ENCODE measurements at regions not wholly inside any gene's neighbourhood (a gene's known extent, or its start where the extent isn't known, plus 50 kb on each side); places are given as distances from the start of the nearest gene placed in this dataset.

DNA sequence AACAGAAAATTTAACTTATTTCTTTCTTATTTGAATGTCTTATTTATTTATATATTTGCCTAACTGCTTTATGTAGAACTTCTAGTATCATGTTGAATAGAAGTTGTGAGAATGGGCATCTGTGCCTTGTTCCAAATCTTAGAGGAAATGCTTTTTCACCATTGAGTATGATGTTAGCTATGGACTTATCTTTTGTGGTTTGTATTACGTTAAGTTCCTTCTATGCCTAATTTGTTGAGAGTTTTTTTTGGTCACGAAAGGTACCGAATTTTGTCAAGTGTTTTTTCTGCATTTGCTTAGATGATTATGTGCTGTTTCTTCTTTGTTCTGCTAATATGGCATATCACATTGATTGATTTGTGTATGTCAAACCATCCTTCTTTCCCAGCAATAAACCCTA, 161.0 kb upstream of the TRIM24 start:
- Histone ChIP-seq H3K4me1 (no peaks in the 10 kb centered on the region), H3K9me3 (no peaks in the 10 kb centered on the region), H3K4me3 (no peak overlapping the region), H3K27ac (no peak overlapping the region), H3K36me3 (ENCODE audit: insufficient read depth in 1 of 2, low read depth in 1 of 2) (no peaks in the 10 kb centered on the region), H3K27me3 (ENCODE audit: insufficient read depth in 3 of 3, low read length in 2 of 3) (no peaks in the 10 kb centered on the region)
- intact Hi-C loops (cut with DNase I) = no loop called here
- DNase-seq (no peak), ATAC-seq (no peak)
- WGBS, 3 donors = 72 to 92% (median 75%) methylated on average over 3 of the region's 3 CpGs
- TF ChIP-seq, protein P1, sequence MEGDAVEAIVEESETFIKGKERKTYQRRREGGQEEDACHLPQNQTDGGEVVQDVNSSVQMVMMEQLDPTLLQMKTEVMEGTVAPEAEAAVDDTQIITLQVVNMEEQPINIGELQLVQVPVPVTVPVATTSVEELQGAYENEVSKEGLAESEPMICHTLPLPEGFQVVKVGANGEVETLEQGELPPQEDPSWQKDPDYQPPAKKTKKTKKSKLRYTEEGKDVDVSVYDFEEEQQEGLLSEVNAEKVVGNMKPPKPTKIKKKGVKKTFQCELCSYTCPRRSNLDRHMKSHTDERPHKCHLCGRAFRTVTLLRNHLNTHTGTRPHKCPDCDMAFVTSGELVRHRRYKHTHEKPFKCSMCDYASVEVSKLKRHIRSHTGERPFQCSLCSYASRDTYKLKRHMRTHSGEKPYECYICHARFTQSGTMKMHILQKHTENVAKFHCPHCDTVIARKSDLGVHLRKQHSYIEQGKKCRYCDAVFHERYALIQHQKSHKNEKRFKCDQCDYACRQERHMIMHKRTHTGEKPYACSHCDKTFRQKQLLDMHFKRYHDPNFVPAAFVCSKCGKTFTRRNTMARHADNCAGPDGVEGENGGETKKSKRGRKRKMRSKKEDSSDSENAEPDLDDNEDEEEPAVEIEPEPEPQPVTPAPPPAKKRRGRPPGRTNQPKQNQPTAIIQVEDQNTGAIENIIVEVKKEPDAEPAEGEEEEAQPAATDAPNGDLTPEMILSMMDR (IDR thresholded peaks at IDR 0.05) = no peak

DNA sequence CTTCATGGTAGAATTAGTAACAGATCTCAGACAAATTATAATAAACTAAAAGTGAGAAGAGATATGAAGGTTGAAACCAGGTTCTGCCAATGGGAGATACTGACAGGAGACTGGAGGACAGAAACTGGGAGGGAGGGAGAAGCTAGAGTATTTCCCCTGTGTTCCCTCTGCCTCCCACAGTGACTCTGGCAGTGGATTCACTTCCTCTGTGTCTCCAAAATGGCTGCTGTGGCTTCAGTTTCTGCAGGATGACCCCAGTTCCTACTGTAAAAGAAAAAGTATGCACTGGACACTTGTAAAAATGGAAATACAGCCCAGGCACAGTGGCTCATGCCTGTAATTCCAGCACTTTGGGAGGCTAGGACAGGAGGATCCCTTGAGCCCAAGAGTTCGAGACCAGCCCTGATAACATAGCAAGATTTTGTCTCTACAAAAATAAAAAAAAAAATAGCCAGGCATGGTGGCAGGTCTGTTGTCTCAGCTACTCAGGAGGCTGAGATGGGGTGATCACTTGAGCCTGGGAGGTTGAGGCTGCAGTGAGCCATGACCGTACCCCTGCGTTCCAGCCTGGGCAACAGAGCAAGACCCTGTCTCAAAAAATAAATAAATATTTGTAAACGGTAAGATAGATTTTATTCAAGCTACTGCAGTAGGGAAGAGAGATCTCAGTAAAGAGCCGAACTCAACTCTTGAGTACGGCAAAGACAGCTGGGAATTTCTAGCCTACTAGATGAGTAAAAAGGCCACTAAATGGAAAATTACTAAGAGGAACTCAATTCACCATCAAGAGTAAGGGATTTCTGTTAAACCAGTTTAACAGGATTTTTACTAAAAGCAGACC, 156.6 kb upstream of the TRIM24 start:
- intact Hi-C loops (cut with DNase I) = no loop called here

DNA sequence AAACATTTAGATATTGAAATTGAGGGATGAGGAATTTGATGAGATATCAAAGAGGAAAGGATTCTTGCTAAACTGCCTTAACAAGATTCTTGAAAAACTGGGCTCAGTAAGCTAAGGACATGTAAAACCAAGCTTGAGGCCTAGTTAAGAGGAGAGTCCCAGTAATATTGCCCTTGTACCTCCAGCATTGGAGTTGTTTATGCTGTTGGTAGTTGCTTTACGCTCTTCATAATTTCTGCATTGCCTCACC, 156.1 kb upstream of the TRIM24 start:
- no peak for DNase-seq

More for the DNA sequence above, 156.6 kb upstream of the TRIM24 start:
- Histone ChIP-seq H3K4me3 (no peak overlapping the region), H3K4me1 (no peaks in the 10 kb centered on the region), H3K27ac (no peak overlapping the region), H3K27me3 (ENCODE audit: insufficient read depth in 3 of 3, low read length in 2 of 3) (no peaks in the 10 kb centered on the region), H3K36me3 (ENCODE audit: insufficient read depth in 1 of 2, low read depth in 1 of 2) (no peaks in the 10 kb centered on the region), H3K9me3 (no peaks in the 10 kb centered on the region)
- WGBS, 3 donors = 94 to 96% (median 95%) methylated on average over 6 of the region's 6 CpGs
- TF ChIP-seq, protein P1 (IDR thresholded peaks at IDR 0.05) = no peak
- ATAC-seq (no peak), DNase-seq (no peak)

DNA sequence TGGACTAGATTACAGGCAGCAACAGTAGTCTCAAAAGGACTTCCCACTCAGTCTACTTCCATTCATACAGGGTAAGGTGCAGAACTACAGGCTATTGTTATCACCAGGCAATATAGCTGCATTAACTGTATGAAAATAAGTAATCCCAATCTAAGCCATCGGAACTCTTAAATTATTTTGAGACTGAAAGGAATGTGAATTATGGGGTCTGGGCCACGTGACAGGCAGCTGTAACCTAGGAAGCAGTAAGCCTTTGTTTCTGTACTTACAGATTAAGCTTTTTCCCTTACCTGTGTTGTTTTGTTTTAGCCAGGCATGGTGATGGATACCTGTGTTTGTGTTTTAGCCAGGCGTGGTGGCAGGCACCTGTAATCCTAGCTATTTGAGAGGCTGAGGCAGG, 152.4 kb upstream of the TRIM24 start:
- WGBS, 3 donors = 50 to 59% (median 58%) methylated on average over 3 of the region's 3 CpGs
- Histone ChIP-seq H3K27ac (no peak overlapping the region), H3K4me3 (no peak overlapping the region), H3K4me1 (no peaks in the 10 kb centered on the region), H3K27me3 (ENCODE audit: insufficient read depth in 3 of 3, low read length in 2 of 3) (no peaks in the 10 kb centered on the region), H3K36me3 (ENCODE audit: insufficient read depth in 1 of 2, low read depth in 1 of 2) (no peaks in the 10 kb centered on the region), H3K9me3 (no peaks in the 10 kb centered on the region)
- DNase-seq = no peak
- no peak for ATAC-seq
- intact Hi-C loops (cut with DNase I) = no loop called here
- TF ChIP-seq, protein P1 (IDR thresholded peaks at IDR 0.05) = no peak

More for the DNA sequence above, 156.1 kb upstream of the TRIM24 start:
- 93 to 100% (median 96%) methylated on average over 1 of the region's 1 CpG for WGBS, 3 donors
- ATAC-seq = no peak
- Histone ChIP-seq H3K27ac (no peak overlapping the region), H3K27me3 (ENCODE audit: insufficient read depth in 3 of 3, low read length in 2 of 3) (no peaks in the 10 kb centered on the region), H3K4me3 (no peak overlapping the region), H3K36me3 (ENCODE audit: insufficient read depth in 1 of 2, low read depth in 1 of 2) (no peaks in the 10 kb centered on the region), H3K9me3 (no peaks in the 10 kb centered on the region), H3K4me1 (no peaks in the 10 kb centered on the region)
- TF ChIP-seq, protein P1 (IDR thresholded peaks at IDR 0.05) = no peak
- intact Hi-C loops (cut with DNase I) = no loop called here

DNA sequence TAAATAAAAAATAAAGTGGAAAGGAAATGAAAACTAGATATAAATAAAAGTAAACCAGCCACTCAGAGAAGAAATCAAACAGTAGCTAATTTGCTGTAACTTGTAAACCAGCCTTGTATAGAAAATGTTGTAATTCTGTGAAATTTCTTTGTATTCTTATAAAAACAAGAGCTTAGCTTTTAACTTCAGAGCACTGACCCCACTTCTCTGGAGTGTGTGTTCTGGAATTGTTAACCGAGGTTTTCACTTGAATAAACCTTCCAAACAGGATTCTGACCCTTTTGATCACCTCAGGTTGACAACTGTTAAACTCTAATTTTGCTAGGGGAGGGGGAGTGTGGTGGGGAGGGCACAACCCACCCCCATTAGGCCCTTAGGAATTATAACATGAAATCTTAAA, 151.9 kb upstream of the TRIM24 start:
- no peaks in the 10 kb centered on the region for H3K27me3 ChIP-seq (ENCODE audit: insufficient read depth in 3 of 3, low read length in 2 of 3)
- H3K36me3 ChIP-seq (ENCODE audit: insufficient read depth in 1 of 2, low read depth in 1 of 2) = no peaks in the 10 kb centered on the region
- H3K4me3 ChIP-seq = no peak overlapping the region
- H3K4me1 ChIP-seq = no peaks in the 10 kb centered on the region
- WGBS, 3 donors = 71 to 77% (median 75%) methylated on average over 1 of the region's 1 CpG
- no peaks in the 10 kb centered on the region for H3K9me3 ChIP-seq
- ATAC-seq (no peak), DNase-seq (no peak)
- TF ChIP-seq, protein P1 (IDR thresholded peaks at IDR 0.05) = no peak
- H3K27ac ChIP-seq = no peak overlapping the region
- intact Hi-C loops (cut with DNase I) = no loop called here
